HEK293T (cell line): ENCODE measurements at regions not wholly inside any gene's neighbourhood (a gene's known extent, or its start where the extent isn't known, plus 50 kb on each side); places are given as distances from the start of the nearest gene placed in this dataset.

Experiments used
- CTCF ChIA-PET: fragments of 350-600 bp; formaldehyde crosslinking; extraction: SDS; loops from one replicate; lab custom pipeline; 2021; ENCODE audit warnings: antibody characterized with exemption, inconsistent platforms; lab: Yijun Ruan, JAX
- POLR2A ChIA-PET: fragments of 350-600 bp; formaldehyde crosslinking; extraction: SDS; loops from one replicate; lab custom pipeline; 2020; ENCODE audit warnings: antibody characterized with exemption, inconsistent platforms; lab: Yijun Ruan, JAX
- DNase-seq: peaks from one replicate; pipeline ENCODE4 v3.0.0; 2012; ENCODE audit warnings: mixed read lengths; ENCODE audit errors: extremely low spot score
- ARNT ChIP-seq: fragments of 450-650 bp; IDR thresholded peaks from 2 replicates; pipeline ENCODE4 v1.6.1; 2017; ENCODE audit warnings: mild to moderate bottlenecking
- BHLHE40 ChIP-seq: fragments of 450-650 bp; IDR thresholded peaks from 2 replicates; pipeline ENCODE4 v1.6.1; 2016; ENCODE audit warnings: mild to moderate bottlenecking, moderate library complexity, borderline replicate concordance
- CTBP1 ChIP-seq: fragments of 450-650 bp; IDR thresholded peaks from 2 replicates; pipeline ENCODE4 v1.6.1; 2016; ENCODE audit warnings: borderline replicate concordance
- ELF4 ChIP-seq: fragments of 450-650 bp; IDR thresholded peaks from 2 replicates; pipeline ENCODE4 v1.6.1; 2017; ENCODE audit warnings: antibody characterized with exemption
- FOXA1 ChIP-seq: fragments of 450-650 bp; IDR thresholded peaks from 2 replicates; pipeline ENCODE4 v1.6.1; 2016; ENCODE audit warnings: mild to moderate bottlenecking
- FOXK2 ChIP-seq: fragments of 450-650 bp; IDR thresholded peaks from 2 replicates; pipeline ENCODE4 v1.6.1; 2016; ENCODE audit warnings: mild to moderate bottlenecking
- FOXM1 ChIP-seq: fragments of 450-650 bp; IDR thresholded peaks from 2 replicates; pipeline ENCODE4 v1.6.1; 2017; ENCODE audit warnings: mild to moderate bottlenecking, borderline replicate concordance
- HDGF ChIP-seq: fragments of 450-650 bp; IDR thresholded peaks from 2 replicates; pipeline ENCODE4 v1.6.1; 2017; ENCODE audit warnings: antibody characterized with exemption, borderline replicate concordance
- L3MBTL2 ChIP-seq: fragments of 450-650 bp; conservative IDR thresholded peaks from 2 replicates; pipeline ENCODE4 v1.6.1; 2016; ENCODE audit warnings: mild to moderate bottlenecking
- LEF1 ChIP-seq: fragments of 450-650 bp; IDR thresholded peaks from 2 replicates; pipeline ENCODE4 v1.6.1; 2017; ENCODE audit warnings: mild to moderate bottlenecking, borderline replicate concordance
- NFRKB ChIP-seq: fragments of 450-650 bp; IDR thresholded peaks from 2 replicates; pipeline ENCODE4 v1.6.1; 2016; ENCODE audit warnings: mild to moderate bottlenecking, moderate library complexity
- SP1 ChIP-seq: fragments of 450-650 bp; IDR thresholded peaks from 2 replicates; pipeline ENCODE4 v1.6.1; 2017
- SUZ12 ChIP-seq: fragments of 450-650 bp; IDR thresholded peaks from 2 replicates; pipeline ENCODE4 v1.6.1; 2016; ENCODE audit warnings: mild to moderate bottlenecking
- TARDBP ChIP-seq: fragments of 450-650 bp; IDR thresholded peaks from 2 replicates; pipeline ENCODE4 v1.6.1; 2016
- ZNF384 ChIP-seq: fragments of 450-650 bp; IDR thresholded peaks from 2 replicates; pipeline ENCODE4 v1.6.1; 2016
- TF ChIP-seq, protein P1 (sequence below): fragments of 450-650 bp; IDR thresholded peaks from 2 replicates; pipeline ENCODE4 v1.6.1; 2016

DNA sequence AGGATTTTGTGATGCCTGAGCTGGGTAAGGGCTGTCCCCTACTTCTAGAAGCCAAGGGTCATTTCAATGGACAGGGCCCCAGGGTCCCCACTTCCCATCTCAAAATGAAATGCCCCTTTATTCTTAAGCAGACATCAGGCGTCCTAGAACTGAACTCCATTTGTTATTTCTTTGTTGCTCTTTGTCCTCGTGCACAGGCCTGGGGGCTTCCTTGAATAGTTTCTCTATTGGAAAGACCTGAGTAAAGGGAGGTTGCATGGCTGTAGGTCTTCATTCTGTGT, 311.4 kb upstream of the ZNF32 start:
- ChIA-PET CTCF (no interaction called here), POLR2A (no interaction called here)
- no peak for DNase-seq
- TF ChIP-seq FOXA1 = no peak
- TF ChIP-seq ELF4 = no peak
- no peak for TF ChIP-seq LEF1
- no peak for TF ChIP-seq HDGF
- no peak for TF ChIP-seq SP1
- TF ChIP-seq FOXM1 = no peak
- TF ChIP-seq ZNF384 = no peak
- no peak for TF ChIP-seq SUZ12
- TF ChIP-seq TARDBP = no peak
- TF ChIP-seq, protein P1, sequence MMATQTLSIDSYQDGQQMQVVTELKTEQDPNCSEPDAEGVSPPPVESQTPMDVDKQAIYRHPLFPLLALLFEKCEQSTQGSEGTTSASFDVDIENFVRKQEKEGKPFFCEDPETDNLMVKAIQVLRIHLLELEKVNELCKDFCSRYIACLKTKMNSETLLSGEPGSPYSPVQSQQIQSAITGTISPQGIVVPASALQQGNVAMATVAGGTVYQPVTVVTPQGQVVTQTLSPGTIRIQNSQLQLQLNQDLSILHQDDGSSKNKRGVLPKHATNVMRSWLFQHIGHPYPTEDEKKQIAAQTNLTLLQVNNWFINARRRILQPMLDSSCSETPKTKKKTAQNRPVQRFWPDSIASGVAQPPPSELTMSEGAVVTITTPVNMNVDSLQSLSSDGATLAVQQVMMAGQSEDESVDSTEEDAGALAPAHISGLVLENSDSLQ = no peak
- no peak for TF ChIP-seq BHLHE40
- TF ChIP-seq NFRKB = no peak
- no peak for TF ChIP-seq L3MBTL2
- no peak for TF ChIP-seq ARNT
- no peak for TF ChIP-seq CTBP1
- no peak for TF ChIP-seq FOXK2

DNA sequence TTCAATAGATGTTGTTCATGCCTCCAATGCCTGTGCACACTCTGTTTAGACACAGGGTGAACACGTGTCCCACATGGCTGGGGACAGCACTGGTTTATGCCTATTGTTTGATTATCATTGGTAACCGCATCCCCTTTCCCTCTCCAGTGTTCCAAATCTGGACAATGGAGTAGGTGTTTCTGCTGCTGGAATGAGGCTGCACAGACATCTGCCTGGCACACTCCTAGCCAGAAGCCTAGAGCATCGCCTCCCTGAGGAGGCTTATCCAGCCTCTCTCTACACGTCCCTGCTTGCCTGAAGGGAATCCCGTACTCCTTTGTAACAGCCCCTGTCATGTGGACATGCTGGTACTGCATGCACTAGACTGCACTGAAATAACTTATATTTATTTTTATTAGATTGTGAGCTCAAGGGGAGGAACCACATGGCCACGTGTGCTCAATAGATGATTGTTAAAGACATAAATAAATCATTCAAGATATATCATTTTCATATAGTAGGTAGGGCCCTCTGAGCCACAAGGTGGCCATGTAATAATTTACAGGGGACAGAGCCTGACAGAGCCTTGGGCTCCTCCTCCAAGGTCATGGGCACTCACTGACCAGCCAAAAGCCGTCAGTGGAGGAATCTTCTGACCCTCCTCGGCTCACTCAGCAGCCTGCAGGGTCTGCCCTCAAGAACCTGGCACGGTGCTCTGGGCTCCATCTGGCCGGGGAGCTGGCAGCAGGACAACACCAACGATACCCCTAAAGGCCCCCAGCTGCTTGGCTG, 310.9 kb upstream of the ZNF32 start:
- no peak for TF ChIP-seq CTBP1
- TF ChIP-seq LEF1 = no peak
- no peak for TF ChIP-seq ZNF384
- no peak for DNase-seq
- ChIA-PET POLR2A (no interaction called here), CTCF (no interaction called here)

DNA sequence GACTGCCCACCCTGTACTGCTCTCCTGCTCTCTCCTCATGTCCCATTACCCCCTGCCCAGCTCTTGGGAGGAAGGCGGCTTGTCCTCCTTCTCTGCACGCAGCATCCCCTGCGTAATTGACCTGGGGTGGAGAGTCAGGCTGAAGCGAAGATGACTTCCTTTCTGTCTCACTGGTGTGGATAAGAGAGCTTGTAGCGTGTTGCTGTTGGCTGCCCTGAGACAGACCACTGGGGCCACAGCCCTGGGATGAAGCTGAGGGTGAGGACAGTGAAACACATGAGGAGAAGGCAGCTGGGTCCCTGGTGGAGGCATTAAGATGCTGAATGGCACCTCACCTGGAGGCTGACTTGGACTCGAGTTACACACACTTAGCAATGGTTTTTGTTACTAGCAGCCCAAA, 310.3 kb upstream of the ZNF32 start:
- DNase-seq = no peak
- CTCF ChIA-PET = no interaction called here
- no peak for TF ChIP-seq FOXK2
- TF ChIP-seq SUZ12 = no peak
- TF ChIP-seq ARNT = no peak
- TF ChIP-seq ZNF384 = no peak
- TF ChIP-seq ELF4 = no peak
- TF ChIP-seq HDGF = no peak
- TF ChIP-seq L3MBTL2 = no peak
- TF ChIP-seq TARDBP = no peak
- no peak for TF ChIP-seq FOXA1
- TF ChIP-seq CTBP1 = no peak
- no peak for TF ChIP-seq BHLHE40
- TF ChIP-seq SP1 = no peak
- no peak for TF ChIP-seq FOXM1
- TF ChIP-seq NFRKB = no peak
- TF ChIP-seq LEF1 = no peak
- TF ChIP-seq, protein P1 = no peak
- POLR2A ChIA-PET = no interaction called here

DNA sequence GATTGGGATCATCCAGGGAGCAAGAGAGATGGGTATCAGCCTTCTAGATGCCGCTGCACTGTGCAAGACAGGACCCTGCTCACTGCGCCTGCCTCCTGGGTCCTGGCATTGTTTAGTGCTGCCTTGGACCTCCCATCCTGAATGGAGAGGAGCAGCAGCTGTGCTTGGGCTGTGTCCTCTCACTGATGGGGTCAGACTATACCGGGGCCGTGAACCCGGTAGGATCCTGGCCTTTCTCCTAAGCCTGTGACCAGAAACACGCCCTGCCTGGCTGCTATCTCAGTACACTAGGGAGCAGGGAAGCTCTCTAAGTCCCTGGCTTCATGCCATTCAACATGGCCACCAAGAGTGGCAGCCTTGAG, 309.4 kb upstream of the ZNF32 start:
- no peak for DNase-seq
- ChIA-PET POLR2A (no interaction called here), CTCF (no interaction called here)
- TF ChIP-seq TARDBP (no peak), CTBP1 (no peak), BHLHE40 (no peak), LEF1 (no peak), FOXA1 (no peak), FOXK2 (no peak), ELF4 (no peak), SP1 (no peak), FOXM1 (no peak)
- TF ChIP-seq, protein P1 = no peak

DNA sequence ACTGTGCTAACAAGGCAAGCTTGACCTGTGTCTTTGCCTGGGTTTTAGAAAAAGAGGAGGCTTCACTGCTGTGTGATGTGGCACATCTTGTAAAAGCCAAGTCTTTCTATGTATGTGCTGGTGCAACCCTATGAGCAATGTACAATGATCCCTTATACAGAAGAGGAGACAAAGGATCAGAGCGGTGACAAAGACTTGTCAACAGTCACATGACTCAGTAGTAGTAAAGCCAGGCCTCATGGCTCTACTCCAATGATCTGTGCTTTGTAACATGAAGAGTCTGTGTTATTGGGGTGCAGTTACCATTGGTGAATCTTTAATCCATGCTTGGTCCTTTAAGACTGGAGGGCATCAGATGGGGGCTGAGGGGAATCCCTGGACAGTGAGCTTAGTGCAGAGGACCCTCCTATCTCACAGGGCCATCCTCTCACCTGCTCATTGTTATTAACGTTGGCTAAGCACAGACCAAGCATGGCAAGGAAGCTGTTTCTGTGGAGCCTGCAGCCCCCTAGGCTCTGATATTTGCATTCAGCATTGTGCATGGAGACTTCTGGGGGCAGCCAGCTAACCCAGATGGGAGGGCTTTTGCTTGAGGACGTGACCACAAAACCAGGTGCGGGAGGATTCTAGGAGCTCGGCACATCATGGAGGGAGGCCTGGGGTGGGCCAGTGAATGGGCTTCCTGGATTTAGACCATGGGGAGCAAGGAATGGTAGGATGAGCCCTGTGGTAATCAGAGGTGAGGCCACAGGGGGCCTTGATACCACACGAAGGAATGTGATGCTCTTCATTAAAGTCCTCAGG, 308.8 kb upstream of the ZNF32 start:
- no peak for TF ChIP-seq SUZ12
- TF ChIP-seq HDGF = no peak
- TF ChIP-seq LEF1 = no peak
- TF ChIP-seq L3MBTL2 = no peak
- TF ChIP-seq FOXM1 = no peak
- no peak for DNase-seq
- POLR2A ChIA-PET = no interaction called here
- CTCF ChIA-PET = no interaction called here

DNA sequence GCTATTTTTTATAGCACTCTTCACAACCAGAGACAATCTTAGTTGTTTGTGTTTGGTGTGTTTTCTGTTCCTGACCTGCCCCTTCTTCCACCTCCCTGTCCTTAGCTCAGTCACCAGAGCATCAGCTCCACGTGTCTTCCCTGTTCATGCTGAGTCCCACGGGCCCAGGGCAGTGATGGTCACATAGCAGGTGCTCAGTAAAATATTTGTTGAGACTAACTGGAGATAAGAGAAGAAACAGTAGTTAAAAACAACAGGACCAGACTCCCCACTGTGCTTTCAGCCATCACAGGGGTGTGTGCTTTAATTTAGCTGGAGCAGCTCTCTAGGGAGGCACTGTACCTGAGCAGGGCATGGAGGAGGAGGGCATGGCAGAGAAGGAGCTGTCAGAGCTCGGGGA, 307.3 kb upstream of the ZNF32 start:
- TF ChIP-seq FOXM1 = no peak
- no peak for TF ChIP-seq FOXK2
- no peak for TF ChIP-seq HDGF
- no peak for TF ChIP-seq ARNT
- no peak for TF ChIP-seq L3MBTL2
- no peak for TF ChIP-seq LEF1
- no peak for TF ChIP-seq SUZ12
- DNase-seq = no peak
- POLR2A ChIA-PET = no interaction called here
- CTCF ChIA-PET = no interaction called here

DNA sequence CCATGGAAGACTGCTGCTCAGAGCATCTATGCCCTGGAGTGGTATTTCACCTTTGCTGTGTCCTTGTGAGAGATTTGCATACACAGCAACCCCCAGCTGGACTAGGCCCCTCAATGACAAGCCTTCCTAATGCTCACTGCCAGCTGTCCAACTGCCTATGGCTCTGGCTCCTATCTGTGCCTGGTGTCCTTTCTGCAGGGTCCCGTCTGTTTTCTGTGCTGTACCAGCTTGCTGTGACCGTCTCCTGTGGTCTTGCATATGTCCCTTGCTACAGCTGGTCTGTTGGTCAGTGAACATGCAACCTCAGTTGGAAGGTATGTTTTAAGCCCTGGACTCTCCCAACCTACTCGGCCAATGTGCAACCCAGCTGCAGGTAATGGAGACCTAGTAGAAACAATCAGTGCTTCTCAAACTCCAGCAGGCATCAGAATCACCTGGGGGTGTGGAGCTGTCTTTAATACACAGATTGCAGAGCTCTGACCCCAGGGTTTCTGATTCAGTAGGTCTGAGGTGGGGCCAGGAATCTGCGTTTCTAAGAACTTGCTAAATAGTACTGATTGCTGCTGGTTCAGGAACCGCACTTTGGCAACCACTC, 306.4 kb upstream of the ZNF32 start:
- DNase-seq = no peak
- ChIA-PET CTCF (no interaction called here), POLR2A (no interaction called here)
- TF ChIP-seq, protein P1 = no peak
- no peak for TF ChIP-seq FOXK2
- TF ChIP-seq ZNF384 = no peak
- no peak for TF ChIP-seq CTBP1
- no peak for TF ChIP-seq FOXA1
- TF ChIP-seq TARDBP = no peak
- TF ChIP-seq LEF1 = no peak
- TF ChIP-seq BHLHE40 = no peak
- TF ChIP-seq ARNT = no peak
- no peak for TF ChIP-seq FOXM1
- no peak for TF ChIP-seq SUZ12
- TF ChIP-seq NFRKB = no peak
- no peak for TF ChIP-seq HDGF
- no peak for TF ChIP-seq L3MBTL2
- no peak for TF ChIP-seq SP1
- TF ChIP-seq ELF4 = no peak
